Osteocyte (in vitro differentiated cells): ENCODE measurements at regions not wholly inside any gene's neighbourhood (a gene's known extent, or its start where the extent isn't known, plus 50 kb on each side); places are given as distances from the start of the nearest gene placed in this dataset.
A peak's percentile ranks its signal among the peaks of the same experiment; 100 is the strongest.

ENCODE experiments used
- DNase-seq: peaks from one replicate; pipeline ENCODE4 v3.0.0; 2021; ENCODE audit warnings: mixed read lengths; ENCODE audit not compliant: unreplicated experiment; ENCODE audit errors: extremely low spot score
- H3K27ac Mint-ChIP-seq: one replicate; pipeline ENCODE4 v1.8.0; 2021; ENCODE audit warnings: mild to moderate bottlenecking, mixed read lengths; ENCODE audit not compliant: unreplicated experiment
- H3K27me3 Mint-ChIP-seq: one replicate; pipeline ENCODE4 v1.8.0; 2021; ENCODE audit warnings: mixed read lengths; ENCODE audit not compliant: unreplicated experiment
- H3K36me3 Mint-ChIP-seq: one replicate; pipeline ENCODE4 v1.8.0; 2021; ENCODE audit warnings: mixed read lengths; ENCODE audit not compliant: unreplicated experiment
- H3K4me1 Mint-ChIP-seq: one replicate; pipeline ENCODE4 v1.8.0; 2021; ENCODE audit warnings: mixed read lengths; ENCODE audit not compliant: unreplicated experiment
- H3K4me3 Mint-ChIP-seq: one replicate; pipeline ENCODE4 v1.8.0; 2021; ENCODE audit warnings: mild to moderate bottlenecking, moderate library complexity, mixed read lengths; ENCODE audit not compliant: unreplicated experiment
- H3K9me3 Mint-ChIP-seq: one replicate; pipeline ENCODE4 v1.8.0; 2021; ENCODE audit warnings: mixed read lengths; ENCODE audit not compliant: unreplicated experiment
- CTCF ChIP-seq: fragments of 200-600 bp; sonication (generic); IDR thresholded peaks from 2 replicates; pipeline ENCODE4 v1.5.0; 2021; ENCODE audit warnings: antibody characterized with exemption, mild to moderate bottlenecking, moderate library complexity

DNA sequence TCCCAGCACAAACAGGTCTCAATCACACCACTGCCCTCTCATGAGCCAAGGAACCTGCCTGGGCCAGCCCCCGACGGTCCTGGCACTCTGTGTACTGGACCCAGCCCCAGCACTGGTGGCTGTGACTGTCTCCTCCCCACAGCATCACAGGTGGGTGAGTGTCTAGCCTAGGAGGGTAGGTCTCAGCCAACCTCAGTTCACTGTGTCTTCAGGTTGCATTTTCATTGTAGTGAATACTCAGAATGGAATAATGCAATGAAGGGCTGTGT is 163.4 kb upstream of the NSMCE3 start:
- H3K27ac Mint-ChIP-seq: no peak overlapping the region
- no peak overlapping the region for H3K4me3 Mint-ChIP-seq
- no peaks in the 10 kb centered on the region for H3K36me3 Mint-ChIP-seq

GRCh38 chr15:29432191-29433049 is 162.8 kb upstream of the NSMCE3 start:
- Mint-ChIP-seq H3K27me3 (no peaks in the 10 kb centered on the region), H3K27ac (no peak overlapping the region), H3K4me3 (no peak overlapping the region), H3K36me3 (no peaks in the 10 kb centered on the region), H3K9me3 (no peaks in the 10 kb centered on the region), H3K4me1 (no peaks in the 10 kb centered on the region)
- no peak for TF ChIP-seq CTCF
- peak; percentile 72 for DNase-seq

More for the DNA sequence above, 163.4 kb upstream of the NSMCE3 start:
- DNase-seq: no peak
- no peak for TF ChIP-seq CTCF
- H3K4me1 Mint-ChIP-seq: no peaks in the 10 kb centered on the region
- H3K27me3 Mint-ChIP-seq: no peaks in the 10 kb centered on the region
- H3K9me3 Mint-ChIP-seq: no peaks in the 10 kb centered on the region

GRCh38 chr15:29430831-29431230 is 161.2 kb upstream of the NSMCE3 start:
- TF ChIP-seq CTCF: no peak
- no peaks in the 10 kb centered on the region for H3K9me3 Mint-ChIP-seq
- no peak overlapping the region for H3K4me3 Mint-ChIP-seq
- no peaks in the 10 kb centered on the region for H3K27me3 Mint-ChIP-seq
- no peaks in the 10 kb centered on the region for H3K4me1 Mint-ChIP-seq
- no peak overlapping the region for H3K27ac Mint-ChIP-seq
- no peaks in the 10 kb centered on the region for H3K36me3 Mint-ChIP-seq
- DNase-seq: no peak

- no peaks in the 10 kb centered on the region for H3K27me3 Mint-ChIP-seq
Observed at GRCh38 chr15:29430124-29430523, 160.5 kb upstream of the NSMCE3 start.

GRCh38 chr15:29429584-29429983 is 160.0 kb upstream of the NSMCE3 start:
- no peak for DNase-seq
- H3K4me3 Mint-ChIP-seq: no peak overlapping the region
- H3K9me3 Mint-ChIP-seq: no peaks in the 10 kb centered on the region
- H3K4me1 Mint-ChIP-seq: no peaks in the 10 kb centered on the region
- no peak for TF ChIP-seq CTCF
- no peak overlapping the region for H3K27ac Mint-ChIP-seq
- no peaks in the 10 kb centered on the region for H3K36me3 Mint-ChIP-seq
- no peaks in the 10 kb centered on the region for H3K27me3 Mint-ChIP-seq

More at GRCh38 chr15:29430124-29430523, 160.5 kb upstream of the NSMCE3 start:
- no peak for TF ChIP-seq CTCF
- Mint-ChIP-seq H3K36me3 (no peaks in the 10 kb centered on the region), H3K27ac (no peak overlapping the region), H3K9me3 (no peaks in the 10 kb centered on the region), H3K4me1 (no peaks in the 10 kb centered on the region), H3K4me3 (no peak overlapping the region)
- peak; percentile 77 for DNase-seq
